ENCODE measurements at regions not wholly inside any gene's neighbourhood (a gene's known extent, or its start where the extent isn't known, plus 50 kb on each side); places are given as distances from the start of the nearest gene placed in this dataset.

GRCh38 chr17:79500745-79501618, 109.9 kb downstream of the RBFOX3 start:
- no peak for DNase-seq

DNA sequence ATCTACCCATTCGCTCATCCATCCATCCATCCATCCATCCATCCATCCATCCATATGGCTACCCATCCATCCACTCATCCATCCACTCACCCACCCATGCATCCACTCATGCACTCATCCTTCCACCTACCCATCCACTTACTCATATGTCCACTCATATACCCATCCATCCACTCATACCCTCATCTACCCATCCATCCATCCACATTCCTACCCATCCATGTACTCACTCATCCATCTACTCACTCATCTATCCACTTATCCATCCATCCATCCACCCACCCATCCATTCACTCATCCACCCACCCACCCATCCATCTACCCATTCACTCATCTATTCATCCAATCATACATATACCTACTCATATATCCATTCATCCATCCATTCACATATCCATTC, 112.0 kb downstream of the RBFOX3 start:
- DNase-seq, result no peak

DNA sequence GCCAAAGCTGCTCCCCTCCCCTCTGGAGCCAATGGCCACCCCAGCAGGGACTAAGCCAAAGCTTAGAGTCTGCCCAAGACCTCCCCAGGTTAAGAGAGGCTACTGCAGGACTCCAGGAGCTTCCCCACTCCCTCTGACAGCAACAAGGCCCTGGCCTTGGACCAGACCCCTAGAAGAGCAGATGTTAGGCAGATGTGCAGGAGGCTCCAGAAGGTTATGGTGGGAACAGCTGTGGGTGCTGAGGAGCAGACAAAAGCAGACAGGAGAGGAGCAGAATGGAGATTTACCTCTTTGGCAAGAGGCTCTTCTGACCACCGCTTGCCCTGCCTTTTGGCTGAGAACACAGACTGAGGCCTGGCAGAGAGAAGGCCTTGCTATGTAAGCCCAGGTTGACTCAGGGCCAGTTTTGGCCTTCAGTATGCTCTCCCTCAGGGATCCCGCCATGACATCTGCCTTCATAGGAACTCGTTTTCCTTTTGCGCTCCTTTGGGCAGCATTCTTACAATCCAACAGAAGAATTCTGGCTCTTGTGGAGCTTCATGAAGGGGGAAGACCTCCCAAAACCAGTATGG, 113.0 kb downstream of the RBFOX3 start:
- DNase-seq, result no peak

- DNase-seq, result no peak
Measured at GRCh38 chr17:79496422-79497005, 114.3 kb downstream of the RBFOX3 start.

- DNase-seq, result no peak
Measured at GRCh38 chr17:79495665-79496064, 115.2 kb downstream of the RBFOX3 start.

- DNase-seq, result no peak
Measured at GRCh38 chr17:79491006-79491405, 119.8 kb downstream of the RBFOX3 start.

DNA sequence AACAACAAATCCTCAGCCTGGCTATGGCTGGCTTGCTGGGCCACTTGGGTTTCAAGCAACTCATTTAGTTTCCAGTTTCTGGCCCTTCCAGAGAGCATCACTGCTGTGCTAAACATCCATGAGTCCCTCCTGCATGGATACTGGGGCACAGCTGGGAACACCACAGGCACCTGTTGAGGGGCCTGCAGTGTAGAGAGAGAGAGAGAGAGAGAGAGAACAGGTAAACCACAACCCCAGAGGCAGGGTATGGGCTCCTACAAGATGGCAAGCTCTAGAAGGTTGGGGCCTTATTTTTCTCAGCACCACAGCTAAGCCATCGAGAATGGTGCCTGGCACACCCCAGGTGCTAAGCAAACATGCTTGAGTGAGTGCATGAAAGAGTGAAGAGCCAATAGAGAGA, 120.3 kb downstream of the RBFOX3 start:
- no peak for DNase-seq

DNA sequence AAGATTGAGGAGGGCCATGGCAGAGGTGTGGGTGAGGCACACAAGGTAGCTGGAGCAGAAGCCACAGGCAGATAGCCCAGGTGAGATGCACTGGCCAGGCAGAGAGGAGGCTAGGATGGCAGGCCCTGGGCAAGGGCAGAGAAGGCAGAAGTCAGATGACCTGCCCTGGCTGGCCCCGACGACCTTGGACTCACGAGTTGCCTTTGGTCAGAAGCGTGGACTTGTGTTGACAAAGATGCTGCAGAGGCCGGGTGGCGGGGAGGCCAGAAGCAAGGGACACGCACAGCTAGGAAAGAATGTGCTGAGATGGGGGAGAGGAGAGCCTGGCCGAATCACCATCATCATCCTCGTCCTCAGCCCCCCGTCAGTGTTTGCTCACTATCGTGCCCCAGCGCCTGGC, 123.7 kb downstream of the RBFOX3 start:
- DNase-seq, result no peak

DNA sequence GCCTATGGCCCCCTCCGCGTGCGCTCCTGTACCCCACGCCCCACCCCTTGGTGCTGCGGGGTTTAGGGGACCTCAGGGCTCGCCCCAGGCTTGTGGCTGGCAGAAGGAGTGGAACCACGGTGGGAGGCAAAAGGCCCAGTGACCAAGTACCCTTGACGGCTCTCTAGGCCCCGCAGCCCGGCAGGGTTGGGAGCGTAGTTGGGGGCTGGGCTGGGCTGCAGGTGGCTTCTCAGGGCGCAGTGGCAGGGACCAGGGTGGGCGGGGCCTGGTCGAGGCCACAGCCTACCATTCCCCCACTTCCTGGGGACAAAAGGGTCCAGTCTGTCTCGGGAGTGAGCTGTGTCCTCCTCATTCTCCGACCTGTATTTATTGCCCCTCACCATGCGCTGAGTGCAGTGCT, 124.9 kb downstream of the RBFOX3 start:
- DNase-seq, result no peak

DNA sequence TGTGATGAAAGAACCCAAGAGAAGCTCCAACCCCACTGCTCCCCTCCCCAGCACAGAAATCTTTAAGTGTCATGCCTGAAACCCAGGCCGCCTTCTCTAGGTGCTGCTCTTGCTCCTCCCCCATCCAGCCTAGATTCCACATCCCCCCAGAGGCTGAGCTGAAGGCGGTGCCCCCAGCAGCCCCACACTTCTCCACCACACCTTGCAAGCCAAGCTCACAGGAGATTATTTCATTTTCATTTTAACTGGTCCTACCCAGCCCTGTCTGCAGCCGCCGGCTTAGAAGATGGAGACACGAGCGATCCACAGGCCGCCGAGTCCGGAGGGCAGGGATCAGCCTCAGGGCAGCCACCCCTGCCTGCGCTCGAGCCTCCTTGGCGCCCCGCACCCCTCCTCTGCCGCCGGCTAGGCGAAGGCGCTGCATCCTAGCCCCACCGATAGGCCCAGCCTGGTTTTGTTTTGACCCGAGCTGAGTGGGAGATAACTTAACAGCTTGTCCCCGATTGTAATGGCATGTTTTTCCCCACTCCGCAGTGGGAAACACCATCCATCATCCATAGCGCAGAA, 125.3 kb downstream of the RBFOX3 start:
- no peak for DNase-seq

- DNase-seq, result no peak
Measured at GRCh38 chr17:79484600-79485418, 126.0 kb downstream of the RBFOX3 start.

GRCh38 chr17:79483842-79484241, 127.0 kb downstream of the RBFOX3 start:
- no peak for DNase-seq

- no peak for DNase-seq
Measured at GRCh38 chr17:79482727-79483521, 127.9 kb downstream of the RBFOX3 start.

DNA sequence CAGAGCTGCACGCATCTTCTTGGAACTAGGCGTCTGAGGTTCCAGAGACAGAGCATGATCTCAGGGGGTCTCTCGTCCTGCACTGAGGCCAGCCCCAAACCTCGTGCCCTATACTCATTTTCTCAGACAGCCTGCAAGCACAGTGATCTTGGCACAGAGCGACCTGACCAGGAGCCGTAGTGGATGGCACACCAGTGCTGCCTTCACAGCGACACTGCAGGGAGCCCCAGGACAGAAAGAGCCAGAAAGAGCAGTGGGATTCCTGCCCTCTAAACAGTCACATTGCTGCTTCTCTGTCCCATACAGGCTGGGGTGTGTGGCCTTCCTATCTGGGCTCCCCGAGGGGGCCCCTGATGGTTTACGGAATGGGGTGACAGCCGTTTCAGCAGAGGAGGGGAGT, 131.0 kb downstream of the RBFOX3 start:
- no peak for DNase-seq

DNA sequence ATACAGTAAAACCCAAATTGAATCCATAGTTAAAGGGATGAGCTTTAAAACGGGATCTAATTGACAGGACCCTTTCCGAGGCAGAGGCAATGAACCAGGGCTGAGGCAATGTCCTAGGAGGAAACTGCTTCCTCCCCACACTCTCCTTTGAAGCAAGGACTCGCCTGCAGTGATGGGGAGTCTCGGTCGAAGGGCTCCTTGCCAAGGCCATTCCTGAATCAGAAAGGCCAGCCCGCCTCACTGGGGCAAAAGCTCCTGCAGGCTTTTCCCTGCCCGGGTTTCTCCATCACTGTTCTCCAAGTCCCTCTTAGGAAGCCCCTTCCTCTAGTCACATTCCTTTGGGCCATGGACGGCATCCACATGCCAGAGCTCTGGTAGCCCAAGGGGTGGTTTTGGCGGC, 132.0 kb downstream of the RBFOX3 start:
- DNase-seq, result no peak

GRCh38 chr17:79478051-79478461, 132.8 kb downstream of the RBFOX3 start:
- DNase-seq, result peak; percentile 9

DNA sequence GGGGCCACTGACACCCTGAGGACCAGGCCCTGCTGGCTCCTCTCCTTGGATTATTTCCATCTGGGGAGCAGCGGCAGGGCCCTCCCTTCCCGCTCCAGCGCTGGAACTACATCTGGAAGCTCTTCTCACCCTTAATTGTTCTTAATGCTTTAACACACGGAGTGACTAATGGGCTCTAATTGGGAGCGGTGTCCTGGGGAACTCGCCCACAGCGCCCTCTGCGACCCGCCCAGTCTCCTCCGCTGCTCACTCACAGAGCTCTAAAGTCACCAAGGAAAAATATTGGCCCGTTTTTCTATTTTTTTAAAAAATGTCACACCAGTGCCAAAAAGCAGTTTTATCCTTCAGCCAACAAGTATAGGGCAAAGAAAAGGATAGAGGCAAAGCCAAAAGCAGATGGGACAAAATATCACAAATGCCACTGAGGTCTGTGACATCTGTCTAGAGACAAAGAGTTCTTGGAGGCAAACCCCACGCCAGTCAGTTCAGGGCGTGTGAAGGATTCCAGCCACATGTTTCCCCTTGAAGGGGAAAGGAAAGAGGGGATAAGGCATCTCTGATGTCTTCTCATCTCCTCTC, 134.7 kb downstream of the RBFOX3 start:
- no peak for DNase-seq

DNA sequence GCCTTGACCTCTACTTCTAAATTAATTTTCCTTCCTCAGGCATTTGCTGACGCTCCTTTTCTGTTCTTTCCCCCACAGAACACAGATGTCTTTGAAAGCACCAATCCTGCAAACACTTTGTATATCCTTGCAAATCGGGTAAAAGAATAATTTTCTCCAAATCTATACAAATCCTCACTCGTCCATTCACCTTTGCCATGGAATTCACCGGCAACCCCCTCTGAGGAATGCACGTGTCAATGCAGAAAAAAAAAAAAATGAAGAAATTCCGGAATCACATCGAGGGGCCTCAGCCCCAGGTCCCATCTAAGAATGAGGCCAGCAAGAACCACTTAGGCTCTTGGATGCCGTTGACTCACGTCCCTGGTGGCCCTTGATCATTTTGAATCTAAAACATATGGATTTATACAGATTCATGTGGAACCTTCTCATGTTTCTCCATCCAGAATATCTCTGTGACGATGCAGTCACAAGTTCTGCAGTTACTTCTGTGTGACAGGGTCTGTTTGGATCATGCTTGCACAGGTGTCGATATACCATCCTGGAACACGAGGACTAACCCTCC, 136.9 kb downstream of the RBFOX3 start:
- DNase-seq, result no peak

DNA sequence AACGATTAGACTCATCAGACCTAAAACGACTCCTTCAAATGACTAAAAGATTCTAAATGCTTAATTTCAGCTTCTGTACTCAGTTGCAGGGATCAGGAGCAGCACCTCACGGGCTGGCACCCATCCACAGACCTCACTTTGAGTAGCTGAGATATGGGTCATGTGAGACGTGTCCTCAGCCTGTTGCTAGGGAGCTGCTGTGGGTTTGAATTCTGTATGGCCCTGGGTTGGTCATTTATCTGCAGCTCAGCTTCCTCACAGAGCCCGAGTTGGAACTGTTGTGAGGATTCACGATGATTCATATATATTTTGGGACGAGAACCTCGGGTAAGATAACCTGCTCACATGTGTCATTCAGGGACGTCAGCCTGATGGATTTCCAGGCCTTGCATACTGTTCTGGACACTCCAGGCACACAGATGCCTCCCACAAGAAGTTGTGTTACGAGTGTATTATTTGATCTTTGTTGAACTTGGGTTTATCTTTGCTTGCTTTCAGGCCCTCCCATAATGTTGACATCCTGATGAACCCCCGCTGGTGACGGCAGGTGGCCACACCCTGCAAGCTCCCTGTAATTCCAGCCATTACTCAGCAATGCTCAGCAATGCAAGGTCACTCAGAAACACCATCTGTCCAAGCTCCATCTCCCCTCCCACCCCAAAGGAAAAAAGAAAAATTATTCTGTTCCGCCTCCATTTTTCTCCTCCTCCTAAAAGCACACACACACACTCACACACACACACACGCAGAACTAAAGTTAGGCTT, 137.6 kb downstream of the RBFOX3 start:
- no peak for DNase-seq

DNA sequence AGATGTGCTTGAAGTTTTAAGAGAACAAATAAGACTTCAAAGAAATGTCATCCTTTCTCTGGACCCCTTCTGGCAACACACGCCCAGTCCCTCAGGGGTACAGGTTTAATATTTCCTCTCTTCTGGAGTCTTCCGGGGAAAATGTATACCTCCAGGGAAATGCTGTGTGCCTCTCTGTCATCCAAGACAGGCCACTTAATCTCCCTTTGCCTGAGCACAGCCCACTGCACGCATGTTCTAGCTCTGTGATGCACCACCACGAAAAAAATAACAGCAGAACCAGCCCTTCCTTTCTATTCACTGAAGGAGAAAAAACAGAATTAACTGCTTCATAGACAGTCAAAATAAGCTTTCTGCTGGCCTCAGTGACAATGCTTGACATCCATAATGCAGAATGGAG, 140.1 kb downstream of the RBFOX3 start:
- DNase-seq, result no peak

DNA sequence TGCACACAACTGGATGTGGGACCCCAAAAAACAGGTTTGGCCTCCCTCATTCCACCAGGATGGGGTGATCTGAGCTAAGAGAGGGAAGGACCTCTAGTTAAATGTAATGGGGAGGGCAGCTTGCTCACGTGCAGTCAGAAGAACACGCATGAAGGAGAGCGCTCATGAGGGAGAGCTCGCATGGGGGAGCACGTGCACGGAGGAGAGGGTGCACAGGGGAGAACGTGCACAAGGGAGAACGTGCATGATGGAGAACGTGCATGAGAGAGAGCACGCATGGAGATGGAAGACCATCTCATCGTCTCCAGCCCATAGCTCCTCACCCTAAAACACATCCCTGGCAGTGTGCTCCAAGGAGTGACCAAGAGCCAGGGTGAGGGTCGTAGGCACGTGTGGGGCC, 141.2 kb downstream of the RBFOX3 start:
- DNase-seq, result no peak
